ENCODE measurements at regions not wholly inside any gene's neighbourhood (a gene's known extent, or its start where the extent isn't known, plus 50 kb on each side); places are given as distances from the start of the nearest gene placed in this dataset.

GRCh38 chr5:52132053-52132452 lies 655.7 kb upstream of the ITGA1 start:
- Histone ChIP-seq H2AK5ac (ENCODE audit: low read depth, low read length) (no peak overlapping the region), H3K9ac (replicated peaks in 1 of 4; ENCODE audit: extremely low read depth in 1 of 4, low read depth in 3 of 4, low read length in 3 of 4) (no peak overlapping the region), H2BK20ac (ENCODE audit: low read length) (no peak overlapping the region), H3K79me2 (ENCODE audit: control insufficient read depth in 1 of 2, insufficient read depth in 2 of 2, low read length in 2 of 2) (no peaks in the 10 kb centered on the region), H3K4ac (replicated peaks; ENCODE audit: insufficient read length, low read depth, low read length) (no peak overlapping the region), H3K4me1 (replicated peaks in 1 of 4; ENCODE audit: control insufficient read depth in 3 of 4, insufficient read depth in 4 of 4, low read length in 3 of 4) (no peaks in the 10 kb centered on the region), H2BK15ac (ENCODE audit: low read length) (no peak overlapping the region), H3K14ac (ENCODE audit: insufficient read length) (no peak overlapping the region), H2BK120ac (replicated peaks; ENCODE audit: low read depth, low read length) (no peak overlapping the region), H3K4me2 (ENCODE audit: insufficient read depth in 1 of 2, low read depth in 2 of 2, low read length in 2 of 2) (no peak overlapping the region), H4K8ac (ENCODE audit: extremely low read depth, insufficient read depth, low read length) (no peak overlapping the region), H4K20me1 (replicated peaks in 1 of 2; ENCODE audit: control insufficient read depth in 1 of 2, insufficient read depth in 2 of 2, low read length in 2 of 2) (no peaks in the 10 kb centered on the region), H3K18ac (ENCODE audit: extremely low read depth, low read length) (no peak overlapping the region), H3K23ac (ENCODE audit: insufficient read length) (no peak overlapping the region), H3K79me1 (ENCODE audit: low read depth, low read length) (no peaks in the 10 kb centered on the region), H3K27me3 (replicated peaks in 1 of 4; ENCODE audit: control insufficient read depth in 3 of 4, extremely low read depth in 1 of 4, insufficient read depth in 3 of 4, low read length in 3 of 4) (no peaks in the 10 kb centered on the region), H3K9me3 (ENCODE audit: insufficient read depth in 2 of 2, low read depth in 1 of 2, low read length in 1 of 2) (no peaks in the 10 kb centered on the region), H3K23me2 (ENCODE audit: low read depth, low read length) (no peaks in the 10 kb centered on the region), H3K56ac (replicated peaks; ENCODE audit: insufficient read length, low read depth, low read length) (no peak overlapping the region), H4K91ac (replicated peaks; ENCODE audit: insufficient read length, low read length) (no peak overlapping the region), H4K5ac (ENCODE audit: insufficient read length, low read depth, low read length) (no peak overlapping the region), H3K36me3 (ENCODE audit: control insufficient read depth in 2 of 4, insufficient read depth in 4 of 4, low read length in 3 of 4) (no peaks in the 10 kb centered on the region), H2BK5ac (ENCODE audit: low read depth, low read length) (no peak overlapping the region), H2AFZ (ENCODE audit: low read length) (no peak overlapping the region), H2BK12ac (ENCODE audit: low read depth, low read length) (no peak overlapping the region), H3K4me3 (ENCODE audit: extremely low read depth in 1 of 4, insufficient read depth in 2 of 4, low read depth in 3 of 4, low read length in 4 of 4) (no peak overlapping the region), H3K27ac (ENCODE audit: low read depth, low read length) (no peak overlapping the region)
- POLR2A ChIA-PET (ENCODE audit: partially characterized antibody) = no interaction called here
- CTCF ChIA-PET (ENCODE audit: partially characterized antibody) = interaction anchor here (0.7 kb wide), 1 partner anchor 786 kb away, joined by 3 read pairs; no protein-coding TSS in a partner anchor
- TF ChIP-seq BACH1 (IDR thresholded peaks at IDR 0.05; ENCODE audit: low read length) (no peak), JUND (IDR thresholded peaks at IDR 0.05; ENCODE audit: low read length) (no peak), SIX5 (IDR thresholded peaks at IDR 0.05; ENCODE audit: low read depth, low read length) (no peak), TBP (IDR thresholded peaks at IDR 0.05; ENCODE audit: low read depth, low read length) (no peak), YY1 (IDR thresholded peaks at IDR 0.05; ENCODE audit: low read depth, low read length) (no peak), CHD2 (IDR thresholded peaks at IDR 0.05; ENCODE audit: low read length) (no peak), CBX5 (IDR thresholded peaks at IDR 0.05; ENCODE audit: low read depth, low read length) (no peak), KDM1A (IDR thresholded peaks at IDR 0.05; ENCODE audit: borderline replicate concordance, low read length) (no peak), SP4 (IDR thresholded peaks at IDR 0.05; ENCODE audit: low read length) (no peak), TCF12 (IDR thresholded peaks at IDR 0.05; ENCODE audit: low read depth, low read length) (no peak), SRF (IDR thresholded peaks at IDR 0.05; ENCODE audit: low read depth, low read length) (no peak), HDAC2 (IDR thresholded peaks at IDR 0.05; ENCODE audit: borderline replicate concordance in 1 of 2, low read depth in 2 of 2, low read length in 2 of 2) (no peak), TEAD4 (IDR thresholded peaks at IDR 0.05; ENCODE audit: low read depth, low read length) (no peak), SP1 (IDR thresholded peaks at IDR 0.05; ENCODE audit: low read depth, low read length) (no peak)
- TF ChIP-seq, protein P1, sequence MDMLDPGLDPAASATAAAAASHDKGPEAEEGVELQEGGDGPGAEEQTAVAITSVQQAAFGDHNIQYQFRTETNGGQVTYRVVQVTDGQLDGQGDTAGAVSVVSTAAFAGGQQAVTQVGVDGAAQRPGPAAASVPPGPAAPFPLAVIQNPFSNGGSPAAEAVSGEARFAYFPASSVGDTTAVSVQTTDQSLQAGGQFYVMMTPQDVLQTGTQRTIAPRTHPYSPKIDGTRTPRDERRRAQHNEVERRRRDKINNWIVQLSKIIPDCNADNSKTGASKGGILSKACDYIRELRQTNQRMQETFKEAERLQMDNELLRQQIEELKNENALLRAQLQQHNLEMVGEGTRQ (IDR thresholded peaks at IDR 0.05; ENCODE audit: low read length) = no peak
- no peak for FAIRE-seq
- no peak for DNase-seq (ENCODE audit: low read depth in 1 of 2, low spot score in 2 of 2)
- 86% methylated on average over 3 of the region's 3 CpGs; no CpG with 5 or more reads in 1 of the 2 experiments for WGBS, 2 experiments (ENCODE audit: extremely low coverage in 1 of 2, insufficient coverage in 1 of 2, insufficient read length in 1 of 2, insufficient replicate concordance in 2 of 2, low coverage in 1 of 2, low lambda C conversion rate in 2 of 2, missing lambda C conversion rate in 1 of 2)
